WERI-Rb-1 (cell line): ENCODE measurements at regions not wholly inside any gene's neighbourhood (a gene's known extent, or its start where the extent isn't known, plus 50 kb on each side); places are given as distances from the start of the nearest gene placed in this dataset.

Source experiments
- DNase-seq: peaks from one replicate; pipeline ENCODE4 v3.0.0-alpha.2; 2020
- H3K27ac ChIP-seq: fragments of 250-450 bp; sonication (Bioruptor Pico); 2 replicates; pipeline ENCODE4 v1.5.1; 2020; ENCODE audit warnings: mild to moderate bottlenecking, moderate library complexity
- H3K27me3 ChIP-seq: fragments of 250-450 bp; sonication (Bioruptor Pico); 2 replicates; pipeline ENCODE4 v1.5.1; 2021; ENCODE audit warnings: mild to moderate bottlenecking, low read depth, moderate library complexity; ENCODE audit not compliant: insufficient read depth, severe bottlenecking
- H3K36me3 ChIP-seq: fragments of 250-450 bp; sonication (Bioruptor Pico); 2 replicates; pipeline ENCODE4 v1.5.1; 2020; ENCODE audit warnings: mild to moderate bottlenecking, moderate library complexity
- H3K4me3 ChIP-seq: 2 replicates; pipeline ENCODE4 v1.5.1; 2011; ENCODE audit warnings: low read depth, mild to moderate bottlenecking, control low read depth, low read length
- H3K9me3 ChIP-seq: fragments of 250-450 bp; sonication (Bioruptor Pico); 2 replicates; pipeline ENCODE4 v1.5.1; 2021; ENCODE audit warnings: mild to moderate bottlenecking, moderate library complexity; ENCODE audit not compliant: severe bottlenecking
- CTCF ChIP-seq: IDR thresholded peaks from 2 replicates; pipeline ENCODE4 v1.5.1; 2011; ENCODE audit warnings: low read depth, mild to moderate bottlenecking, control low read depth, inconsistent platforms, low read length

GRCh38 chr2:88841224-88841929 is 149.9 kb downstream of the RPIA start:
- H3K27ac ChIP-seq: no peak overlapping the region
- no peak for DNase-seq
- H3K9me3 ChIP-seq: no peaks in the 10 kb centered on the region
- H3K4me3 ChIP-seq: no peak overlapping the region
- no peak for TF ChIP-seq CTCF
- no peaks in the 10 kb centered on the region for H3K36me3 ChIP-seq
- peaks cover 51% of the 10 kb centered on the region for H3K27me3 ChIP-seq

GRCh38 chr2:88842656-88843460 is 151.4 kb downstream of the RPIA start:
- no peak for DNase-seq
- no peak overlapping the region for H3K27ac ChIP-seq
- H3K27me3 ChIP-seq: peaks cover 41% of the 10 kb centered on the region
- H3K4me3 ChIP-seq: no peak overlapping the region
- no peaks in the 10 kb centered on the region for H3K36me3 ChIP-seq
- no peak for TF ChIP-seq CTCF
- H3K9me3 ChIP-seq: no peaks in the 10 kb centered on the region

GRCh38 chr2:88843651-88844050 is 152.2 kb downstream of the RPIA start:
- DNase-seq: no peak
- no peak for TF ChIP-seq CTCF
- peaks cover 45% of the 10 kb centered on the region for H3K27me3 ChIP-seq
- no peaks in the 10 kb centered on the region for H3K36me3 ChIP-seq
- H3K4me3 ChIP-seq: no peak overlapping the region
- H3K27ac ChIP-seq: no peak overlapping the region
- no peaks in the 10 kb centered on the region for H3K9me3 ChIP-seq

- no peak for DNase-seq
- Histone ChIP-seq H3K27ac (no peak overlapping the region), H3K9me3 (no peaks in the 10 kb centered on the region), H3K4me3 (no peak overlapping the region), H3K27me3 (peaks cover 44% of the 10 kb centered on the region), H3K36me3 (no peaks in the 10 kb centered on the region)
- no peak for TF ChIP-seq CTCF
Measured at GRCh38 chr2:88844960-88845359, 153.5 kb downstream of the RPIA start.

- no peak for TF ChIP-seq CTCF
- Histone ChIP-seq H3K27ac (no peak overlapping the region), H3K36me3 (no peaks in the 10 kb centered on the region), H3K9me3 (no peaks in the 10 kb centered on the region), H3K27me3 (peaks cover 44% of the 10 kb centered on the region), H3K4me3 (no peak overlapping the region)
- DNase-seq: no peak
Measured at GRCh38 chr2:88845772-88846661, 154.5 kb downstream of the RPIA start.
